SK-N-SH treated with all-trans-retinoic acid at 6 μM for 48 hours (cell line): ENCODE measurements at regions not wholly inside any gene's neighbourhood (a gene's known extent, or its start where the extent isn't known, plus 50 kb on each side); places are given as distances from the start of the nearest gene placed in this dataset.

ENCODE experiments used
- CSDC2 ChIP-seq: fragments of 250-450 bp; sonication (Bioruptor Pico); IDR thresholded peaks from 2 replicates; pipeline ENCODE4 v1.5.0; 2020; ENCODE audit warnings: mild to moderate bottlenecking, moderate library complexity
- TF ChIP-seq, protein P1 (sequence below): fragments of 250-450 bp; sonication (Bioruptor Pico); IDR thresholded peaks from 2 replicates; pipeline ENCODE4 v1.8.0; 2020; ENCODE audit warnings: mild to moderate bottlenecking, moderate library complexity, borderline replicate concordance

- TF ChIP-seq, protein P1, sequence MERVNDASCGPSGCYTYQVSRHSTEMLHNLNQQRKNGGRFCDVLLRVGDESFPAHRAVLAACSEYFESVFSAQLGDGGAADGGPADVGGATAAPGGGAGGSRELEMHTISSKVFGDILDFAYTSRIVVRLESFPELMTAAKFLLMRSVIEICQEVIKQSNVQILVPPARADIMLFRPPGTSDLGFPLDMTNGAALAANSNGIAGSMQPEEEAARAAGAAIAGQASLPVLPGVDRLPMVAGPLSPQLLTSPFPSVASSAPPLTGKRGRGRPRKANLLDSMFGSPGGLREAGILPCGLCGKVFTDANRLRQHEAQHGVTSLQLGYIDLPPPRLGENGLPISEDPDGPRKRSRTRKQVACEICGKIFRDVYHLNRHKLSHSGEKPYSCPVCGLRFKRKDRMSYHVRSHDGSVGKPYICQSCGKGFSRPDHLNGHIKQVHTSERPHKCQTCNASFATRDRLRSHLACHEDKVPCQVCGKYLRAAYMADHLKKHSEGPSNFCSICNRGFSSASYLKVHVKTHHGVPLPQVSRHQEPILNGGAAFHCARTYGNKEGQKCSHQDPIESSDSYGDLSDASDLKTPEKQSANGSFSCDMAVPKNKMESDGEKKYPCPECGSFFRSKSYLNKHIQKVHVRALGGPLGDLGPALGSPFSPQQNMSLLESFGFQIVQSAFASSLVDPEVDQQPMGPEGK (CRISPR knock-in tag), result no peak
- TF ChIP-seq CSDC2 (CRISPR knock-in tag), result no peak
Observed at GRCh38 chr5:120813551-120813950, 349.5 kb downstream of the PRR16 start.
